HG02798 (cell line): ENCODE measurements at regions not wholly inside any gene's neighbourhood (a gene's known extent, or its start where the extent isn't known, plus 50 kb on each side); places are given as distances from the start of the nearest gene placed in this dataset.
A peak's percentile ranks its signal among the peaks of the same experiment; 100 is the strongest.

Source experiments
- ATAC-seq: cut with Tn5 transposase; IDR thresholded peaks from one replicate; pipeline ENCODE4 v1.9.1; 2021; ENCODE audit warnings: mild to moderate bottlenecking; ENCODE audit not compliant: unreplicated experiment, poor library complexity

DNA sequence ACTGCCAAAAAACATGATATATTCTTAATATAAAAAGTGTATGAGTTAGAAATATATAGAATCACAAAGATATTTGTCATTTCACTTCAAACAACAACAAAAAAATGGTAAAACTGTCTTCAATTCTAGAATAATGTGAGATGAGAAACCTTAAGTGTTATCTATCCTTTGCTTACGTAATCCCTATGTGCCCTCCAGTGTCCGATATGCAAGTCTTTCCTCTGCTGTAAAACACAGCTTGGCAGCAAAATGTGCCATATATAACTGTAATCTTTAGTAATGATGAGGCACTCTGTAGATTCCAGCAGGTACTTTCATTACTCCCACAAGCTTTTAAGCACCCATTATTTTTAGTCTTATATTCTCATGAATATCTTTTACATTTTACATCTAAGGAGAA, 555.1 kb upstream of the FRG1 start:
- ATAC-seq = no peak

DNA sequence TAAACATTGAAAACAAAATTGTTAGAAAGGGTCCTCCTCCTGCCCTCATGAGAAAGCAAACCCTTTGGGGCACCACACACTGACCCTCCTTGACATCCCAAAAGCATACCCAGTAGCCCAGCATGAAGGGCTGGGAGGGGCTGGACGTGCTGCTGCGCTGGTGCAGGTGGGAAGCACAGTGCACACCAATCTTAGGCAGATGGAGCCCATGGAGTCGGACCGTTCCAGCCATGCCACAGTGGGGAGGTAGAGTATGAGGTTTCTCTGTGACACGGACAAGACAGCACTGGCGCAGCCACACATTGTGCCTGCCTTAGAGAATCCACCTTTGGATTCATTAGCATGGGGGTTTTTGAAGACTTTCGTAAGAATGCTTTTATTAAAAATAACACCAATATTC, 544.2 kb upstream of the FRG1 start:
- ATAC-seq = no peak

DNA sequence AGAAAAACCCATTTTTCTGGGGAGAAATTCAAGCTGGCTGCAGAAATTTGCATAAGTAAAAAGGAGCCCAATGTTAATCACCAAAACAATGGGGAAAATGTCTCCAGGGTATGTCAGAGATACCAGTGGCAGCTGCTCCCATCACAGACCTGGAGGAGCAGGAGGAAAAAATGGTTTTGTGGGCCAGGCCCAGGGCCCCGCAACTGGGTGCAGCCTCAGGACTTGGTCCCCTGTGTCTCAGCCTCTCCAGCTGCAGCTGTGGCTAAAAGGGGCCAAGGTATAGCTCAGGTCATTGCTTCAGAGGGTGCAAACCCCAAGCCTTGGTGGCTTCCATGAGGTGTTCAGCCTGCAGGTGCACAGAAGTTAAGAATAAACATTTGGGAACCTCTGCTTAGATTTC, 536.4 kb upstream of the FRG1 start:
- ATAC-seq = no peak

DNA sequence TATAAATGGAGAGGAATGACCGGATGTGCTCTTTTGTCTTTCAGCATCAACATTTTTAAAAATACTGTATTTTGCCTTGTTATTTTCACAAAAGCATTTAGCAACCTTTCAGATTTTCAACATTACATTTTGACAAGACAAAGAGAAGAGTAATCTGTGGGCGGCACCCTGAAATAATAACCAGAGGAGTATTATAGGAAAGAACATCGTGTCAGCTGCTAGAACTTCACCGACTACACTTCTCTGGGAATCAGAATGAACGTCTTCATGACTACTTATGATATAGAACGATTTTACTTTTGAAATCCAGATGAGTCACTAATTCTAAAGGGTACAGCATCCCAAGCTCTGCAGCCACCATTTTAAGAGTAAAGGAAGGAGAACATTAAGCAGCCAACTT, 531.5 kb upstream of the FRG1 start:
- ATAC-seq = no peak

DNA sequence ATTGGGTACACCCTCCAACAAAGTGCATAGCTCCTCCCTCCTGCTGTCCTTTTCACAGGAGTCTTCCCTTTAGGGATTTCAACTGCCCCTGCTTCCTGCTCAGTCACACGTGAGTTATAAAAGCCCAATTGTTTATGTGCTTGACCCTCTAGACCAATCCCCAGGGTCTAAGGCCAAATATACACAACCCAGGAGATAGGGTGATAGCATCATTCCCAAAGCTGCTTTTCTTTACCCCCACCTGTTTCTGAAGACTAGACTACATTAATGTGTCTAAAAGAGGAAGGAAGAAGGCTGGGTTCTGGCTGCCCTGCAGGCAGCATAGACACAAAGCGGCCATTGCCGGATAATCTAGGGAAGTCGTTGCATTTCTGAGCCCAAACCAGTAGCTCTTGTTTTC, 526.7 kb upstream of the FRG1 start:
- no peak for ATAC-seq

DNA sequence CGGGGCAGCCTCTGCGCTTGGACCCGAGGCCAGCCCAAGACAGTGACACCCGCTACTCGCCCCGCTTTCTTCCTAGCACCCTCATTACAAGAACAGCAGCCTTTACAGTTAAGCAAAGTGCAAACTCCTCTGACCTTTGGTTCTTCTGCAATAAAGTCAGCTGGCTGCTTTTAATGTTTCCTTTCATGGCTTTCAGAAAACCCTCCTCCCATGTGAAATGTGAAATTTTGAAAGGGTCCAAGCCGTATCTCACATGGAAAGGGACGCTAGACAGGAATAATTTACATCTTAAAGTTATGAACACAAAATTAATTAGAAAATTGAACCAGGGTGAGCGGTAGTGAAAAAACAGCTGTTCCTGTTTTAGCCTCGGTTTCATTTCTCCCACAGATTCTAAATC, 520.1 kb upstream of the FRG1 start:
- no peak for ATAC-seq

DNA sequence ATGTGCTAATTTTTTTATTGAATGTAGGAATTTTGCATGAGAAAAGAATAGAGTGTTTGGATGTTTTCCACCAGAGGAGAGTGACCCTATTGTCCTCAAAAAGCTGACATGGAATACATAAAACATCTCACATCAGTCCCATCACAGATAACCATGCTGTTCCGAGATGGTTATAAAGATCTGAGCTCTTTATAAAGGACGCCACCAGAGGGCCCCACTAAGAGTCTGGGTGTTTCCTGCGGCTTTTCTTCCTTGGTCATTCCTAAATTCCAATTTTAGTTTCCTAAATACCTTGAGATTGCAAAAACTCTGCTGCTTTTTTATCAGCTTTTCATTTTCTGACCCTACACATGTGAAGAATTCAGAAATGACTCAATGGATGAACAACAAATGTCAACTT, 504.5 kb upstream of the FRG1 start:
- no peak for ATAC-seq

DNA sequence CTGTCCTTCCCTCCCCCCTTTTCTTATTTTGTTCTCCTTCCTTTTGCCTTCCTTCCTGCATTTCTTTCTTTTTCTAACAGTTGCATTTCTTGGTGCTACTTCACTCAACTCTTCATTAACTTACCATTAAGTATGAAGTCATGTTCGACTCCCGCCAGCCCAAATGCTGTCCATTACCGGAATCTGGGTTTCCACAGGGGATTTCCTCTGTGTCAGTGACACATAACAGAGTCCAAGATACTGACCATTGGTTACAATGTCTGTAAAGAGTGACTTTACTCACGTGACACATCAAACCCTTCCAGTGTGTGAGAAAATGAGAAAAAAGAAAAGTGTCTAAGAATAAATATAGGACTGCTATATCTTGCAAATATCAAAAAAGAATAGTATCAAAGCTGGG, 500.0 kb upstream of the FRG1 start:
- no peak for ATAC-seq

DNA sequence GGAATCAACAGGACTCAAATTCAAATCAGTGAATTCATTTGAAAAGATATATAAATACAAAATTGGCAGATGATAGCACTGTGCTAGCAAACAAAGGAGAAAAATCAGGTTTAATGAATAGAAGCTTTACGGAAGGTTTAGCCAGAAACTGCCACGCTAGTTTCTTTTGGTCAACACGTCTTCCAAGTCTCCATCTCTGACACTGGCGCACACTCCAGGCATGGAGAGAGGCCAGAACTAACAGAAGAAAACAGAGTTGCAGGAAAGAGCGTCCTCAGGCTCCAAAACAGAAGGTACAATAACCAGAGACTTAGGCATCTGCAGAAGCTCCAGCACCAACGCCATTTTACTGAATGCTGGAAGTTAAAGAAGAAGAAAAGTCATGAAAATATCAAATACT, 497.3 kb upstream of the FRG1 start:
- ATAC-seq = no peak

DNA sequence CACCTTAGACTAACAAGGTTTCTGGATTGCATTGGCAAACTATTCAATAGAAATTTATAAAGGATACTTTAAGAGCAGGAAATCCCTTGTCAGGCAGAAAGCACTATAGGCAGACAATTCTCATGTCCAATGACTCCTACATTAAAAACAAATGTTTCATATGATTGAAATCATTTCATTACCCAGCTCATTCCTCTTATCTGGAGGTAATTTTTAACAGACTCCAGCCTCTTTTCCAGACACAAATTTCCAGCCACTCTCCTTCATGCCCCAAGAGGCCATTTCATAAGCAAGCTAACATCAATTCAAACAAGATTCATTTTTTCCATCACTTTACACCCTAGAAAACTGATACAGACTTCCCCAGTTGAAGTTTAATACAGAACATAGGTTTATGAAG, 495.1 kb upstream of the FRG1 start:
- no peak for ATAC-seq

DNA sequence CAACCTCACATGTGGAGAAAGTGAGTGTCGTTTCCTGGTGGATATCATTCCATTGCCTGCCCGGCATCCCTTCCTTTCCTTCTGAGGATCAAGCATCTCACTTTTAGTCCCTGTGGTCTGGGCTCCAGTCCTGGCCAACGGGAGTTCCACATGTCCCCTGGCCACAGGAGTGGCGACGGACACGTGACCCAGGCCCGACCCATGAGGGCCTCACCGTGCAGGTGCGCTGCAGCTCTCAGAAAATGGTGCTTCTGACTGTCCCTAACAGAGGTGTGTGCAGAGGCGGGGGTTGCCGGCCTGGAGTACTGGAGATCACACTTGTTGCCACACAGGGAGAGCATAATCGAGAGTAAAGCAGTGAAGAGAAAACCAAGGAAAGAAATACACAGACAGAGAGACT, 476.9 kb upstream of the FRG1 start:
- ATAC-seq = no peak

DNA sequence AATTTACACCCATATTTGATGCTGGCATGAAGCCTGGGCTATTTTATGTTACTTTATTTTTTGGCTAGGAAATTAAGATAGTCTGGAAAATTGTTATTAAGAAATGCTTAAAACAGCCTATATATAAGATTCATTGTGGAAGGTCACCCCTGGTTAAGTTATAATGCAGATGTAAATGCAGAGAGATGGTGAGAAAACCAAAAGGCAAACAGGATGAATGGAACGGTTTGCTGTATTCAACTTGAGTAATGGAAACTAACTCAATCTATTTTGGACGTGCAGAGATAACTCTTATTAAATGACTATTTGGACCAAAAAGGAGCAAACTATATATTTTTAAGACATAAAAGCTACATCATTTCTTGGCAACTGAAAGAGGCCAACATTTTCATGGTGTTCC, 446.3 kb upstream of the FRG1 start:
- no peak for ATAC-seq

DNA sequence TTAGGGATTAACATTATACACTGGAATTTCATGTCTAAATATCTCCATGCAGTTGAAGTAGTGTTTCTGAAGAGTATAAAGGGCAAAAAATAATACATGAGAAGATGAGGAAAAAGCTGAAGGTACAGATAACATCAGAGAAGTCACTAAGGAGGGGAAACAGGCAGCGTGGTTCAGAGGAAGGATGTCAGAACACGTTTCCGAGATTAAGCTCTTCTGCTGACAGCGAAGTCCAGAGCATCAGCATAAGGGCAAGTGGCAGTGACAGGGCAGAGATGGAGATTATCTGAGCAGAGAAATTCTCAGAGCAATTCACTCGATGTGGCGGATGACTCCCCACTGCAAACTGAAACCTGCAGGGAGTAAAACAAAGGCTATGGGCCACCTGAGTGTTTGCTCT, 443.2 kb upstream of the FRG1 start:
- no peak for ATAC-seq

DNA sequence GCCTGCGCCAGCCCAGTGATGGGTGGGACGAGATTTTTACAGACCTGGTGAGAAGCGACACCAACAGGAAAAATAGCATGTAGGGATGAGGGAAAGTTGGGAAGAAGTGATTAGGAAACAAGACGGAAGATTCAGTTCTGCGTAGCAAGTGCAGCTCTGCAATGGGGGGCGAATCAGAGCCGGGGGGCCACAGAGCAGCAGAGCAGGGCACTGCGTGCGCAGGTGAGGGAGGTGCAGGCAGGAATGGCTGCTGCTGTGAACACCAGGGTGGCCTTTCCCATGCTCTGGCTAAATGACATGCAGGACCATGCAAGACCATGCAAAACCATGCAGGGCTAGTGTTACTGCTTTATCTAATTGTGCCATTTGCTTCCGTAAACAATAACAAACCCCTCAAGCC, 442.7 kb upstream of the FRG1 start:
- ATAC-seq = no peak

DNA sequence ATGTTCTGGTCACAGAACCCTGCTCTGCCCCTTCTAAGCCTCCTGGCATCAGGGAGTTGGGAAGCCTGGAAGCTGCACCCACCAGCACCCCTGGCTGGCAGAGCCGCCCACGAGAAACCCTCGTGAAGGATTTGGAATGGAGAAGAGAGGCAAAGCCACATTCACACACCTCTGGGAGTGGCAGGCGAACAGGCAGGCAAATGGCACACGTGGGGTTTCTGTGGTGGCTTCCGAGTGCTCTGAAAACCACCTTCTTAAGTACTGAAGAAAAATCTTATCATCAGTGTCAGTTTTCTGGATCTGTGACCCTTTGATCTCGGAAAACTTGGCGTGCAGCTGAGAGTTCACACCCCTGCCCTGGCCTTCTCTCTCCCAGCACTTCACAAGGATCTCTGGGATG, 442.2 kb upstream of the FRG1 start:
- no peak for ATAC-seq

DNA sequence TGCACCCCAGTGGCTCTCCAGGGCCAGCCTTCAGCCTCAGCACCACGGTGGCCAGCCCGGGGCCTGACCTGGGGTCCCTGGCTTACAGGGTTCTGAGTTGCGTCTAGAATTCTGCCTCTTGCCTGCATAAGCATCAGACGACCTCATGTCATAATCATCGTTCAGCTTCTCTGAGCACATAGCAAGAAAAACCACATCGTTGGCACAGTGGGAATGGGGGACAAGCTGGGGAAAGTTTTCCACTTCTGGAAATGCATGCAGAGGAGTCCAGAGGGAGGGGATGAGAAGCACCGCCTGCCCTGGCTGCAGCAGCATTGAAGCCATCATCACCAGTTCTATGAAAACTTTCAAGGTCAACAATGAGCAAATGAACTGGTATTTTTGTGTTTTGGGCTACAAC, 441.0 kb upstream of the FRG1 start:
- ATAC-seq = no peak

DNA sequence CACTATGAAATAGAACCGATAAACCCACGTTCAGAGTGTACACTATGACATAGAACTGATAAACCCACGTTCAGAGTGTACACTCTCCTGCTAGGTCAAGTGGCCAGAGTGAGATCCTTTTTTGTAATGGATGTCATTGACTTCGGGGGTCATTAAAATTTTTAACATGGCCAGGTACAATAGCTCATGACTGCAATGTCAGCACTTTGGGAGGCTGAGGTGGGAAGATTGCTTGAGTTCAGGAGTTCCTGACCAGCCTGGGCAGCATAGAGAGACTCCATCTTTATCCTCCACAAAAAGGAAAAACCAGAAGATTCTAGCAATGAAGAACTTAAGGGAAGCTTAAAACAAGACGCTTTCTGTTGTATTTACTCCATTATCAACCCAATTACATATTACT, 439.7 kb upstream of the FRG1 start:
- no peak for ATAC-seq

DNA sequence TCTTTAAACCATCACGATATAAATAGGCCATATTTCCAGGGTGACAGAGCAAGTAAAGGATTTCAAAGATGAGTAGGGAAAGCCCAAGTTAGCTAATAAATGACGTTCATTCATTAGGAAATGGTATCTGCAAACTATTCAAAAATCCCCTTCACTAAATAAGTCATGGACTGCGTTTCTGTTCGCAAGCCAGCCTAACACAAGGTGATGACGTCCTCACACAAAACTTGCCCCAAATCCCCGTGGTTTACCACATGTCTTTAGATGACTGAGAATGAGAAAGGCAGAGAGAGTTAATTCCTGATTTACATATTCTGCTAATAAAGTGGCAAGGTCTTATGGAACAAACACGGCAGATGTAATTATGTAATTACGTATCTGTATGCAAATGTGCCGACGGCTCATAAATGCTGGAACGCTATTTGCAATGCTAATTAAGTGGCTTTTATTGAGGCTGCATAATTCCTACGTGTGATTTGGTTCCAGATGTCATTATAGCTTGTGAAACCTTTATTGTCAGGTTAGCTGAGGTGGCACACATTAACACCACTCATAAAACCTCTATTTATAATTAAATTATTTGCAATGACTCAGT, 437.7 kb upstream of the FRG1 start:
- peak; percentile 89 for ATAC-seq

DNA sequence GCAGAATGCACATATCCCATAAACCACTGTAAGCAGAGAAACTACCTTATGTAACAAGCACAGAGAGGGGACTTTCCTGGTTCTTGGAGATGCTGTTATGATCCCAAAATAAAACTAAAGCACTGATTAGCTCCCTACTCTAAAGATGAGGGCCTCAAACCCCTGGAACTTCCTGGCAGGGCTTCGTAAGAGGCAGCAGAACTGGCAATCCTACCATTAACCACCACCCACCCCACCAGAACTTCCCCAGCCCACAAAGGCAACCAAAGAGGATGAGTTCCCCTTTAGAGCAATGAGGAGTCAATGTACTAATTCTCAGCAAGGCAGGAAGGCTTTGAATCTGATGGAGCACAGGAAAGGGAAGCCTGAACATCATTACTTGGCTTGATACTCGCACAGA, 436.5 kb upstream of the FRG1 start:
- ATAC-seq = no peak

DNA sequence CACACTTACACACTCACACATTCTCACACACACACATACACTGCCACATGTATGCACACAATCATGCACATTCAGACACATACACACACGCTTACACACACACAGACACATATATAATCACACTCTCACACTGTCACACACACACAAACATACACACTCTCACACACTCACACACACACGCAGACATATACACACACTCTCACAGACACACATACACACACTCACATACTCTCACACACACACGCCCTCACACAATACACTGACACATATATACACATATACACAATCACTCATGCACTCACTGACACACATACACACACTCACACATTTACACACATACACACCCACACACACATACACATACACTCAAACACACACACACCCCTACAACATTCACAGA, 435.3 kb upstream of the FRG1 start:
- no peak for ATAC-seq

DNA sequence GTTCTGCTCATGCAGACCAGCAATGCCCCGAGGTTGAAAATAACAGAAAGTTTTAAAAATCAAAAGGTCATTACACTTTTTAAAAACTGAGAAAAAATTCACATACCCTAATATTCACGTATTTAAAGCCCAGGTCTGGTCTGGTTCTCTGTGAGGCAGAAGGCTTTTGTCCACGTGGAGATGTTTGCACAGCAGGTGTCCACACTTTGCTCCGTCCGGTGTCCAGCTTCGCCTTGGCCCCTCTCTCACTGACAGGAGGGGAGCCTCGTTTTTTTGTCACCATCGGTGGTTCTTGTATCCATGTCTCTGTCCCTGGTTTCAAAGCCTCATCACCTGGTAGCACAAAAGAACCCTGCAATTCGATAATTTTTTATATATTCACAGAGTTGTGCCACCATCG, 434.6 kb upstream of the FRG1 start:
- ATAC-seq = no peak

DNA sequence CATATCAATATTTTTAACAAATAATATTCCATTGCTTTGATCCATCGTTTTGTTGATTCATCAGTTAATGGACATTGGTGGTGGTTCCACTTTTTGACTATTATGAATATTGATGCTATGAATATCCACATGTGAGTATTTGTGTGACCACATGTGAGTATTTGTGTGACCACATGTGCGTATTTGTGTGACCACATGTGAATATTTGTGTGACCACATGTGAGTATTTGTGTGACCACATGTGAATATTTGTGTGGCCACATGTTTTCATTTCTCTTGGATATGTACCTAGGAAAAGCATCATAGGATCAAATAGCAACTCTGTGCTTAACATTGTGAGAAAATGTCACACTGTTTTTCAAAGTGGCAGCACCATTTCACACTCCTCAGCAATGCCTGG, 433.6 kb upstream of the FRG1 start:
- no peak for ATAC-seq

DNA sequence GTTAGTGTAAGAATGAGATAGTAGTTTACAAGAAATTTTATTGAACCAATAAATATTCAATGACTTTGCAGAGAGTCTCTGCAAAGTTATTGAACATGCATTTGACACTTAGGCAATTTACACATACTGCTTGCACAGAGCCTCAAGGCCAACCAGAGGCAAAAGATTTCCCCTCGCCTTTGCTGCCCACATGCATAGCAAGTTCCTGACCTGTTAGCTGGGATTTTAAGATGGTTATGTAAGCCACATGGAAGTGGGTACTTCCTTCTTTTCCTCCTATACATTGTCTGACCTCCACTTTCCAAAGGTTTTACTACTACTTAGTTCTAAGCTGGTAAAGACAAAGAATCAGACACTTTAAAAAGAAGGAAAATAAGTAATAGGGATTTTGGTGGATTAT, 430.1 kb upstream of the FRG1 start:
- no peak for ATAC-seq
